Ishikawa (cell line): ENCODE measurements at regions not wholly inside any gene's neighbourhood (a gene's known extent, or its start where the extent isn't known, plus 50 kb on each side); places are given as distances from the start of the nearest gene placed in this dataset.

Experiments
- CEBPB ChIP-seq: IDR thresholded peaks from 2 replicates; pipeline ENCODE4 v1.6.1; 2012
- CREB1 ChIP-seq: IDR thresholded peaks from 2 replicates; pipeline ENCODE4 v1.6.1; 2012; ENCODE audit warnings: low read depth
- EGR1 ChIP-seq: IDR thresholded peaks from 2 replicates; pipeline ENCODE4 v1.6.1; 2012
- EP300 ChIP-seq: IDR thresholded peaks from 2 replicates; pipeline ENCODE4 v1.6.1; 2012; ENCODE audit warnings: borderline replicate concordance
- FOXM1 ChIP-seq: IDR thresholded peaks from 2 replicates; pipeline ENCODE4 v1.6.1; 2012; ENCODE audit warnings: low read depth, borderline replicate concordance
- MAX ChIP-seq: IDR thresholded peaks from 2 replicates; pipeline ENCODE4 v1.6.1; 2012
- NFIC ChIP-seq: IDR thresholded peaks from 2 replicates; pipeline ENCODE4 v1.6.1; 2012
- RAD21 ChIP-seq: IDR thresholded peaks from 2 replicates; pipeline ENCODE4 v1.6.1; 2012; ENCODE audit warnings: low read depth
- REST ChIP-seq: IDR thresholded peaks from 2 replicates; pipeline ENCODE4 v1.6.1; 2012; ENCODE audit warnings: low read depth, mild to moderate bottlenecking
- TAF1 ChIP-seq: IDR thresholded peaks from 2 replicates; pipeline ENCODE4 v1.6.1; 2012; ENCODE audit warnings: low read depth, mild to moderate bottlenecking
- TCF12 ChIP-seq: IDR thresholded peaks from 2 replicates; pipeline ENCODE4 v1.6.1; 2012; ENCODE audit warnings: low read depth
- TEAD4 ChIP-seq: IDR thresholded peaks from 2 replicates; pipeline ENCODE4 v1.6.1; 2012
- YY1 ChIP-seq: IDR thresholded peaks from 2 replicates; pipeline ENCODE4 v1.6.1; 2012; ENCODE audit warnings: low read depth
- ZBTB7A ChIP-seq: IDR thresholded peaks from 2 replicates; pipeline ENCODE4 v1.6.1; 2012; ENCODE audit warnings: low read depth
- TF ChIP-seq, protein P1 (sequence below): IDR thresholded peaks from 2 replicates; pipeline ENCODE4 v1.6.1; 2012

GRCh38 chr12:25324861-25325260, 74.1 kb upstream of the KRAS start:
- TF ChIP-seq CREB1 (no peak), ZBTB7A (no peak), EP300 (no peak), FOXM1 (no peak)

- TF ChIP-seq RAD21: no peak
- TF ChIP-seq EP300: no peak
- no peak for TF ChIP-seq REST
- TF ChIP-seq NFIC: no peak
- no peak for TF ChIP-seq TCF12
- no peak for TF ChIP-seq TEAD4
- TF ChIP-seq CREB1: no peak
- TF ChIP-seq TAF1: no peak
- no peak for TF ChIP-seq EGR1
- TF ChIP-seq ZBTB7A: no peak
- TF ChIP-seq, protein P1, sequence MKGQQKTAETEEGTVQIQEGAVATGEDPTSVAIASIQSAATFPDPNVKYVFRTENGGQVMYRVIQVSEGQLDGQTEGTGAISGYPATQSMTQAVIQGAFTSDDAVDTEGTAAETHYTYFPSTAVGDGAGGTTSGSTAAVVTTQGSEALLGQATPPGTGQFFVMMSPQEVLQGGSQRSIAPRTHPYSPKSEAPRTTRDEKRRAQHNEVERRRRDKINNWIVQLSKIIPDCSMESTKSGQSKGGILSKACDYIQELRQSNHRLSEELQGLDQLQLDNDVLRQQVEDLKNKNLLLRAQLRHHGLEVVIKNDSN: no peak
- no peak for TF ChIP-seq FOXM1
- TF ChIP-seq MAX: no peak
- no peak for TF ChIP-seq CEBPB
- TF ChIP-seq YY1: no peak
Observed at GRCh38 chr12:25323581-25323982, 72.9 kb upstream of the KRAS start.

GRCh38 chr12:25322918-25323531, 72.3 kb upstream of the KRAS start:
- TF ChIP-seq EP300 (no peak), YY1 (no peak), TAF1 (no peak), CEBPB (no peak), TCF12 (no peak)
- TF ChIP-seq, protein P1: no peak

DNA sequence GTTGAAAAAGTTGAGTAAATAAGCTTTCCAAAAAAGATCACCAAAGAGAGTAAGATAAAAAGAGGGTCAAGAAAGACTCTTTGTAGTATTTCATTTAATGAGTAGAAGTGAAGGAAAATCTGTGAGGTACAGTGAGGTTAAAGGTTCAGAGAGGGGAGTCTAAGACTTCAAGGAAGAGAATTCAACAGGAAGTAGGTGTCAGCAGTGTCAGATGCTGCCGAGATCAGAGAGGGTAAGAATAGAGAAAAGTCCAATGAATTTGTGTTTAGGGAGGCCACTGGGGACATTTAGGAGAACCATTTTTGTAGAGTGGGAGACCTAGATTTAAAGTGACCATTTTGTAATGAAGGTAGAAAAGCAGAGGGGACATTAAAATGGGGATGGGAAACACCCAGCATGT, 71.6 kb upstream of the KRAS start:
- no peak for TF ChIP-seq EP300
- no peak for TF ChIP-seq MAX
- no peak for TF ChIP-seq CEBPB
- TF ChIP-seq CREB1: no peak
- TF ChIP-seq REST: no peak
- no peak for TF ChIP-seq ZBTB7A
- no peak for TF ChIP-seq FOXM1
- TF ChIP-seq EGR1: no peak
- TF ChIP-seq TCF12: no peak
- TF ChIP-seq NFIC: no peak
- TF ChIP-seq, protein P1: no peak
- no peak for TF ChIP-seq TAF1
- no peak for TF ChIP-seq TEAD4
- TF ChIP-seq YY1: no peak
- no peak for TF ChIP-seq RAD21

DNA sequence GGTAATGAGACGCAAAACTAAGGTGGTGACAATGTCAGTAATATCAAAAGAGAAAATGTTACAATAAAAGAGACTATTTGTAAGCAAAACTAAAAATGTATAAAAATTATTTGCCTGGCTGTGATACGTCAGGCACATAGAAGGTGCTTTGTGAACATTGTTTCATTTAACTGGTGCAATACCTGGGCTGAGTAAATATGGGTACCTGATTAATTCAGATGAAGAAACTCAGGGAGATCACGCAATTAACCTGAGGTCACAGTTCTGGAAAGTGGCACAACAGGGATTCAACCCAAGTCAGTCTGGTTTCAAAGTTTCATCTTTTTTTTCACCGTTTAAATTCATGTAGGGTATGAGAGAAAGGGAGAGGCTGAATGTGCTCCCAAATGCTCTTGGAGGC, 71.0 kb upstream of the KRAS start:
- no peak for TF ChIP-seq RAD21
- no peak for TF ChIP-seq MAX
- no peak for TF ChIP-seq CREB1
- no peak for TF ChIP-seq ZBTB7A
- no peak for TF ChIP-seq EGR1
- no peak for TF ChIP-seq CEBPB
- no peak for TF ChIP-seq TAF1
- TF ChIP-seq TCF12: no peak
- TF ChIP-seq, protein P1: no peak
